WTC11 (cell line): ENCODE measurements at regions not wholly inside any gene's neighbourhood (a gene's known extent, or its start where the extent isn't known, plus 50 kb on each side); places are given as distances from the start of the nearest gene placed in this dataset.

Experiments used
- ATAC-seq: fragments of 200-7000 bp; cut with Tn5 transposase; 2 replicates; pipeline ENCODE4 v1.10.0; 2021; ENCODE audit warnings: mild to moderate bottlenecking, moderate library complexity
- CTCF ChIA-PET: fragments of 300-600 bp; sonication (Branson Sonifier 250); formaldehyde crosslinking; loops from one replicate; lab custom pipeline; 2021; ENCODE audit warnings: antibody characterized with exemption; lab: Charles Lee
- POLR2A ChIA-PET: fragments of 350-600 bp; sonication (Branson Sonifier 250); formaldehyde crosslinking; loops from one replicate; lab custom pipeline; 2021; ENCODE audit warnings: antibody characterized with exemption; lab: Charles Lee
- DNase-seq: peaks from one replicate; pipeline ENCODE4 v3.0.0; 2021; ENCODE audit warnings: low spot score
- H3K27ac Mint-ChIP-seq: 2 replicates; pipeline ENCODE4 v1.8.0; 2021; ENCODE audit warnings: mixed read lengths
- H3K27me3 Mint-ChIP-seq: 2 replicates; pipeline ENCODE4 v1.8.0; 2021; ENCODE audit warnings: low read depth, mild to moderate bottlenecking, moderate library complexity, mixed read lengths
- H3K36me3 Mint-ChIP-seq: 2 replicates; pipeline ENCODE4 v1.8.0; 2021; ENCODE audit warnings: mixed read lengths
- H3K4me1 Mint-ChIP-seq: 2 replicates; pipeline ENCODE4 v1.8.0; 2022; ENCODE audit warnings: mixed read lengths
- H3K4me3 Mint-ChIP-seq: 2 replicates; pipeline ENCODE4 v1.8.0; 2021; ENCODE audit warnings: mild to moderate bottlenecking, moderate library complexity, mixed read lengths
- H3K9me3 Mint-ChIP-seq: 2 replicates; pipeline ENCODE4 v1.8.0; 2021; ENCODE audit warnings: mixed read lengths
- CBFB ChIP-seq: sonication (generic); formaldehyde crosslinking; IDR thresholded peaks from 2 replicates; pipeline ENCODE4 v1.8.1; 2022; ENCODE audit warnings: mild to moderate bottlenecking, low read depth, missing genetic modification reagents
- CREB1 ChIP-seq: sonication (generic); formaldehyde crosslinking; IDR thresholded peaks from 2 replicates; pipeline ENCODE4 v1.8.0; 2023; ENCODE audit warnings: mild to moderate bottlenecking, missing genetic modification reagents
- CREM ChIP-seq: sonication (generic); formaldehyde crosslinking; IDR thresholded peaks from 2 replicates; pipeline ENCODE4 v1.8.1; 2022; ENCODE audit warnings: mild to moderate bottlenecking, missing genetic modification reagents, moderate library complexity
- ETV6 ChIP-seq: sonication (generic); formaldehyde crosslinking; IDR thresholded peaks from 2 replicates; pipeline ENCODE4 v1.8.1; 2022; ENCODE audit warnings: mild to moderate bottlenecking, missing genetic modification reagents
- FOXJ3 ChIP-seq: sonication (generic); formaldehyde crosslinking; IDR thresholded peaks from 2 replicates; pipeline ENCODE4 v1.9.0; 2021; ENCODE audit warnings: missing genetic modification reagents, mild to moderate bottlenecking, borderline replicate concordance
- JAZF1 ChIP-seq: fragments of 250-450 bp; sonication (Bioruptor Pico); IDR thresholded peaks from 2 replicates; pipeline ENCODE4 v1.9.0; 2021; ENCODE audit warnings: moderate library complexity, mild to moderate bottlenecking, inconsistent platforms
- KAT7 ChIP-seq: sonication (generic); formaldehyde crosslinking; IDR thresholded peaks from 2 replicates; pipeline ENCODE4 v1.8.1; 2023; ENCODE audit warnings: missing genetic modification reagents, mild to moderate bottlenecking, borderline replicate concordance
- MXD4 ChIP-seq: fragments of 250-450 bp; sonication (Bioruptor Pico); IDR thresholded peaks from 2 replicates; pipeline ENCODE4 v1.8.0; 2021; ENCODE audit warnings: mild to moderate bottlenecking, moderate library complexity, borderline replicate concordance
- NFYB ChIP-seq: sonication (generic); formaldehyde crosslinking; conservative IDR thresholded peaks from 2 replicates; pipeline ENCODE4 v1.8.0; 2022; ENCODE audit warnings: low read depth, missing genetic modification reagents
- NR3C1 ChIP-seq: sonication (generic); formaldehyde crosslinking; conservative IDR thresholded peaks from 2 replicates; pipeline ENCODE4 v1.8.1; 2023; ENCODE audit warnings: low read depth, mild to moderate bottlenecking, missing genetic modification reagents
- RELA ChIP-seq: sonication (generic); formaldehyde crosslinking; IDR thresholded peaks from 2 replicates; pipeline ENCODE4 v1.8.1; 2022; ENCODE audit warnings: missing genetic modification reagents, mild to moderate bottlenecking, borderline replicate concordance
- RORB ChIP-seq: fragments of 250-450 bp; sonication (Bioruptor Pico); IDR thresholded peaks from 2 replicates; pipeline ENCODE4 v1.9.0; 2021; ENCODE audit warnings: mild to moderate bottlenecking
- SOX15 ChIP-seq: fragments of 250-450 bp; sonication (Bioruptor Pico); IDR thresholded peaks from 2 replicates; pipeline ENCODE4 v1.9.0; 2021; ENCODE audit warnings: mild to moderate bottlenecking
- TEAD4 ChIP-seq: sonication (generic); formaldehyde crosslinking; IDR thresholded peaks from 2 replicates; pipeline ENCODE4 v1.8.0; 2022; ENCODE audit warnings: mild to moderate bottlenecking, missing genetic modification reagents
- ZNF317 ChIP-seq: sonication (generic); formaldehyde crosslinking; IDR thresholded peaks from 2 replicates; pipeline ENCODE4 v1.8.1; 2023; ENCODE audit warnings: low read depth, mild to moderate bottlenecking, moderate library complexity, missing genetic modification reagents, borderline replicate concordance
- ZNF671 ChIP-seq: fragments of 250-450 bp; sonication (Bioruptor Pico); IDR thresholded peaks from 2 replicates; pipeline ENCODE4 v1.8.0; 2021; ENCODE audit warnings: mild to moderate bottlenecking
- TF ChIP-seq, protein P1 (sequence below): fragments of 250-450 bp; sonication (Bioruptor Pico); conservative IDR thresholded peaks from 2 replicates; pipeline ENCODE4 v1.9.0; 2021; ENCODE audit warnings: mild to moderate bottlenecking
- TF ChIP-seq, protein P2 (sequence below): fragments of 250-450 bp; sonication (Bioruptor Pico); IDR thresholded peaks from 2 replicates; pipeline ENCODE4 v1.9.0; 2021; ENCODE audit warnings: moderate library complexity, mild to moderate bottlenecking, inconsistent platforms, borderline replicate concordance
- TF ChIP-seq, protein P3 (sequence below): fragments of 250-450 bp; sonication (Bioruptor Pico); IDR thresholded peaks from 2 replicates; pipeline ENCODE4 v1.9.0; 2021; ENCODE audit warnings: mild to moderate bottlenecking, borderline replicate concordance
- TF ChIP-seq, protein P4 (sequence below): sonication (generic); formaldehyde crosslinking; IDR thresholded peaks from 2 replicates; pipeline ENCODE4 v1.8.1; 2022; ENCODE audit warnings: low read depth, missing genetic modification reagents, borderline replicate concordance

DNA sequence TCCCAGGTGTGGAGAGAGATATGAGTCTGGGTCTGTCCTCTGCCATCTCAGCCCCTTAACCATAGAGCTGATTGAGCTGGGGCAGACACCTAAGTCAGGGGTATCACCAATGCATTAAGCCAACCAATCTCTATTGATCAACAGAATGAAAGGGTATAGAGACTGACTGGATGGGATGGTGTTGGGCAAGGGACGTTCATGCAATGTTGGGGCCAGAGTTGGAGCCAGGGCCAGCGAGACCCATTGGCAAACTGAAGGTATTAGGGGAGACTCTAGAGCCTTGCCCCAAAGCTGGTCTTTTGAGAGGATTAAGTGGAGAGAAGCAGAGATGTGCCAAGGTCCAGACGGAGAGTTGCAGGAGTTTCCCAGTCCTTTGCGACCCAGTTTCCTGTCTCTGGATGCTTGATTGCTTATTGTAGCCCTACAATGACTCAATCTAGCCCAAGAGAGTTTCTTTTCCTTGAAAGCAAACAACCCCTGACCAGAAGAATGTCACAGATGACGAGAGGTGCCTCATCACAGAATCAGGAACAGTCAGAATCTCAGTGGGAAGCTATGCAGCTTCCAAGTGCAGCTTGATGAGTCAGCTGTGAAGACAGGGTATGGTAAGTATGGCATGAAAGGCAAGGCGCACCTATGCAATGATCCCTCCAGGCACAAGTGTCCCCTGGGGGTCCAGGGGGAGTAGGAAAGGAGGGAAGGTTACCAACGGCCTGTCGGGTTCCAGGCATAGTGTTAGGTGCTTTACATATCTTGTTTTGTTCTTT lies 137.2 kb downstream of the UTP18 start:
- H3K9me3 Mint-ChIP-seq, result peaks cover 6% of the 10 kb centered on the region; the same call in 1 of the 2 replicates
- no peaks in the 10 kb centered on the region for H3K4me1 Mint-ChIP-seq
- TF ChIP-seq CBFB (CRISPR knock-in tag) (no peak), TEAD4 (CRISPR knock-in tag) (no peak), CREB1 (CRISPR knock-in tag) (no peak), ETV6 (CRISPR knock-in tag) (no peak), CREM (no peak), NR3C1 (CRISPR knock-in tag) (no peak), FOXJ3 (no peak), MXD4 (CRISPR knock-in tag) (no peak), RORB (no peak), NFYB (CRISPR knock-in tag) (no peak), ZNF317 (no peak), SOX15 (CRISPR knock-in tag) (no peak), JAZF1 (CRISPR knock-in tag) (no peak), KAT7 (CRISPR knock-in tag) (no peak), RELA (CRISPR knock-in tag) (no peak), ZNF671 (CRISPR knock-in tag) (no peak)
- TF ChIP-seq, protein P1, sequence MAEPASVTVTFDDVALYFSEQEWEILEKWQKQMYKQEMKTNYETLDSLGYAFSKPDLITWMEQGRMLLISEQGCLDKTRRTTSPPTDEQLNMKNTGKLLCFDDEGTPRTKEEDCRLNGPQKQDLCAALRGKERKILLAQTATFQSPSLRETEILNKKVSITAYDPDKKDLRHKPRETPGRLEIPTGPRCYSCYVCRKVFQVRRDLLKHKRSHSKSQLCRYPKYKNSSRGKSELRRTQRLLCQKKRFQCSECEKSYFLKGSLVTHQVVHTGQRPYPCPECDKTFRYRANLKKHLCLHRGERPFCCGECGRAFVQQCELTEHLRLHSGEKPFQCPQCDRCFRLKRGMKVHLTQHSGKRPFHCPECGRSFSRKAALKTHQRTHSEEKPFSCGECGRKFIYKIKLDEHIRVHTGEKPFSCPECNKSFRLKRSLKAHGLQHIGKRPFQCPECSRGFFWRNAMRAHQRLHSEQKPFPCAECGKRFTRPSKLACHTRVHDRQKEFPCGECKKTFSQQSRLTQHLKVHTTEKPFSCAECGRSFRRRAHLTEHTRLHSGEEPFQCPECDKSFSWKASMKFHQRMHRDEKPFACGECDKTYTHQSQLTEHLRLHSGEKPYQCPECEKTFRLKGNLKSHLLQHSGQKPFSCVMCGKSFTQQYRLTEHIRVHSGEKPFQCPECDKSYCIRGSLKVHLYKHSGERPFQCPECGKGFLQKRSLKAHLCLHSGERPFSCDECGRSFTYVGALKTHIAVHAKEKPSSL (CRISPR knock-in tag), result no peak
- TF ChIP-seq, protein P2, sequence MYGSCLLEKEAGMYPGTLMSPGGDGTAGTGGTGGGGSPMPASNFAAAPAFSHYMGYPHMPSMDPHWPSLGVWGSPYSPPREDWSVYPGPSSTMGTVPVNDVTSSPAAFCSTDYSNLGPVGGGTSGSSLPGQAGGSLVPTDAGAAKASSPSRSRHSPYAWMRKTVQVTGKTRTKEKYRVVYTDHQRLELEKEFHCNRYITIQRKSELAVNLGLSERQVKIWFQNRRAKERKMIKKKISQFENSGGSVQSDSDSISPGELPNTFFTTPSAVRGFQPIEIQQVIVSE, result no peak
- TF ChIP-seq, protein P3, sequence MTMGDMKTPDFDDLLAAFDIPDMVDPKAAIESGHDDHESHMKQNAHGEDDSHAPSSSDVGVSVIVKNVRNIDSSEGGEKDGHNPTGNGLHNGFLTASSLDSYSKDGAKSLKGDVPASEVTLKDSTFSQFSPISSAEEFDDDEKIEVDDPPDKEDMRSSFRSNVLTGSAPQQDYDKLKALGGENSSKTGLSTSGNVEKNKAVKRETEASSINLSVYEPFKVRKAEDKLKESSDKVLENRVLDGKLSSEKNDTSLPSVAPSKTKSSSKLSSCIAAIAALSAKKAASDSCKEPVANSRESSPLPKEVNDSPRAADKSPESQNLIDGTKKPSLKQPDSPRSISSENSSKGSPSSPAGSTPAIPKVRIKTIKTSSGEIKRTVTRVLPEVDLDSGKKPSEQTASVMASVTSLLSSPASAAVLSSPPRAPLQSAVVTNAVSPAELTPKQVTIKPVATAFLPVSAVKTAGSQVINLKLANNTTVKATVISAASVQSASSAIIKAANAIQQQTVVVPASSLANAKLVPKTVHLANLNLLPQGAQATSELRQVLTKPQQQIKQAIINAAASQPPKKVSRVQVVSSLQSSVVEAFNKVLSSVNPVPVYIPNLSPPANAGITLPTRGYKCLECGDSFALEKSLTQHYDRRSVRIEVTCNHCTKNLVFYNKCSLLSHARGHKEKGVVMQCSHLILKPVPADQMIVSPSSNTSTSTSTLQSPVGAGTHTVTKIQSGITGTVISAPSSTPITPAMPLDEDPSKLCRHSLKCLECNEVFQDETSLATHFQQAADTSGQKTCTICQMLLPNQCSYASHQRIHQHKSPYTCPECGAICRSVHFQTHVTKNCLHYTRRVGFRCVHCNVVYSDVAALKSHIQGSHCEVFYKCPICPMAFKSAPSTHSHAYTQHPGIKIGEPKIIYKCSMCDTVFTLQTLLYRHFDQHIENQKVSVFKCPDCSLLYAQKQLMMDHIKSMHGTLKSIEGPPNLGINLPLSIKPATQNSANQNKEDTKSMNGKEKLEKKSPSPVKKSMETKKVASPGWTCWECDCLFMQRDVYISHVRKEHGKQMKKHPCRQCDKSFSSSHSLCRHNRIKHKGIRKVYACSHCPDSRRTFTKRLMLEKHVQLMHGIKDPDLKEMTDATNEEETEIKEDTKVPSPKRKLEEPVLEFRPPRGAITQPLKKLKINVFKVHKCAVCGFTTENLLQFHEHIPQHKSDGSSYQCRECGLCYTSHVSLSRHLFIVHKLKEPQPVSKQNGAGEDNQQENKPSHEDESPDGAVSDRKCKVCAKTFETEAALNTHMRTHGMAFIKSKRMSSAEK (CRISPR knock-in tag), result no peak
- TF ChIP-seq, protein P4, sequence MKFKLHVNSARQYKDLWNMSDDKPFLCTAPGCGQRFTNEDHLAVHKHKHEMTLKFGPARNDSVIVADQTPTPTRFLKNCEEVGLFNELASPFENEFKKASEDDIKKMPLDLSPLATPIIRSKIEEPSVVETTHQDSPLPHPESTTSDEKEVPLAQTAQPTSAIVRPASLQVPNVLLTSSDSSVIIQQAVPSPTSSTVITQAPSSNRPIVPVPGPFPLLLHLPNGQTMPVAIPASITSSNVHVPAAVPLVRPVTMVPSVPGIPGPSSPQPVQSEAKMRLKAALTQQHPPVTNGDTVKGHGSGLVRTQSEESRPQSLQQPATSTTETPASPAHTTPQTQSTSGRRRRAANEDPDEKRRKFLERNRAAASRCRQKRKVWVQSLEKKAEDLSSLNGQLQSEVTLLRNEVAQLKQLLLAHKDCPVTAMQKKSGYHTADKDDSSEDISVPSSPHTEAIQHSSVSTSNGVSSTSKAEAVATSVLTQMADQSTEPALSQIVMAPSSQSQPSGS (CRISPR knock-in tag), result no peak
- H3K27me3 Mint-ChIP-seq, result 0 out of 2 replicates have a peak, but pooled peaks cover 2% of the 10 kb centered on the region
- ChIA-PET CTCF (interaction anchor here (3.2 kb wide), 1 partner anchor 38 kb away, joined by 16 read pairs; no protein-coding TSS in a partner anchor), POLR2A (no interaction called here)
- no peak overlapping the region for H3K4me3 Mint-ChIP-seq
- ATAC-seq, result no peak
- H3K36me3 Mint-ChIP-seq, result no peaks in the 10 kb centered on the region
- H3K27ac Mint-ChIP-seq, result no peak overlapping the region
- DNase-seq, result no peak
